Liver (tissue), 8 donors: ENCODE measurements at regions not wholly inside any gene's neighbourhood (a gene's known extent, or its start where the extent isn't known, plus 50 kb on each side); places are given as distances from the start of the nearest gene placed in this dataset.

ENCODE experiments used
- DNase-seq: peaks from one replicate; pipeline ENCODE4 v3.0.0-alpha.2; 2017; ENCODE audit warnings: low spot score
- H3K27ac ChIP-seq, 2 donors: one replicate each; pipeline ENCODE4 v1.7.0; 2013; ENCODE audit warnings: inconsistent platforms in 2 of 2, low read length in 2 of 2, control low read depth in 1 of 2, low read depth in 1 of 2, mild to moderate bottlenecking in 1 of 2
- H3K27me3 ChIP-seq, 4 donors: one replicate each; pipeline versions ENCODE4 v1.6.1 to v1.7.0; 2013; ENCODE audit warnings: low read length in 3 of 4, inconsistent platforms in 1 of 4, mild to moderate bottlenecking in 1 of 4, moderate library complexity in 1 of 4; ENCODE audit not compliant: control insufficient read depth in 4 of 4, insufficient read depth in 4 of 4
- H3K36me3 ChIP-seq, 4 donors: one replicate each; pipeline versions ENCODE4 v1.6.1 to v1.7.0; 2013; ENCODE audit warnings: low read length in 3 of 4, mild to moderate bottlenecking in 3 of 4, low read depth in 1 of 4, moderate library complexity in 1 of 4; ENCODE audit not compliant: control insufficient read depth in 4 of 4, insufficient read depth in 3 of 4
- H3K4me1 ChIP-seq, 4 donors: one replicate each; pipeline versions ENCODE4 v1.6.1 to v1.7.0; 2013; ENCODE audit warnings: low read length in 3 of 4, mild to moderate bottlenecking in 3 of 4, moderate library complexity in 1 of 4; ENCODE audit not compliant: control insufficient read depth in 4 of 4, insufficient read depth in 4 of 4
- H3K4me3 ChIP-seq, 3 donors: one replicate each; pipeline versions ENCODE4 v1.6.1 to v1.7.0; 2013; ENCODE audit warnings: low read length in 3 of 3, control low read depth in 1 of 3, low read depth in 1 of 3, mild to moderate bottlenecking in 1 of 3
- H3K9ac ChIP-seq, 2 donors: one replicate each; pipeline ENCODE4 v1.7.0; 2013; ENCODE audit warnings: low read length in 2 of 2, mild to moderate bottlenecking in 2 of 2, moderate library complexity in 2 of 2, control low read depth in 1 of 2, low read depth in 1 of 2
- H3K9me3 ChIP-seq, 4 donors: one replicate each; pipeline versions ENCODE4 v1.6.1 to v1.7.0; 2013; ENCODE audit warnings: low read length in 3 of 4; ENCODE audit not compliant: control insufficient read depth in 4 of 4
- EGR1 ChIP-seq, 2 donors: IDR thresholded peaks; 2 replicates each; pipeline ENCODE4 v1.6.1; 2016 to 2018; ENCODE audit warnings: antibody characterized with exemption in 2 of 2, low read depth in 2 of 2
- FOXA1 ChIP-seq: IDR thresholded peaks from 2 replicates; pipeline ENCODE4 v1.6.1; 2016; ENCODE audit warnings: antibody characterized with exemption
- FOXA2 ChIP-seq: IDR thresholded peaks from 2 replicates; pipeline ENCODE4 v1.6.1; 2016; ENCODE audit warnings: antibody characterized with exemption
- GABPA ChIP-seq, 2 donors: IDR thresholded peaks in 1 of 2; conservative IDR thresholded peaks in 1 of 2; 2 replicates each; pipeline ENCODE4 v1.6.1; 2016; ENCODE audit warnings: antibody characterized with exemption in 2 of 2, mild to moderate bottlenecking in 1 of 2, moderate library complexity in 1 of 2
- HNF4A ChIP-seq, 2 donors: conservative IDR thresholded peaks; 2 replicates each; pipeline ENCODE4 v1.6.1; 2016; ENCODE audit warnings: antibody characterized with exemption in 2 of 2, mild to moderate bottlenecking in 2 of 2
- HNF4G ChIP-seq: IDR thresholded peaks from 2 replicates; pipeline ENCODE4 v1.6.1; 2016; ENCODE audit warnings: antibody characterized with exemption
- JUND ChIP-seq, 2 donors: IDR thresholded peaks; 2 replicates each; pipeline ENCODE4 v1.6.1; 2016; ENCODE audit warnings: antibody characterized with exemption in 2 of 2
- NR2F2 ChIP-seq: IDR thresholded peaks from 2 replicates; pipeline ENCODE4 v1.6.1; 2016; ENCODE audit warnings: antibody characterized with exemption
- RAD21 ChIP-seq, 2 donors: IDR thresholded peaks; 2 replicates each; pipeline ENCODE4 v1.6.1; 2016; ENCODE audit warnings: antibody characterized with exemption in 2 of 2, mild to moderate bottlenecking in 2 of 2
- RXRA ChIP-seq, 2 donors: IDR thresholded peaks; 2 replicates each; pipeline ENCODE4 v1.6.1; 2017 to 2018; ENCODE audit warnings: antibody characterized with exemption in 2 of 2, mild to moderate bottlenecking in 1 of 2
- SP1 ChIP-seq: IDR thresholded peaks from 2 replicates; pipeline ENCODE4 v1.6.1; 2018; ENCODE audit warnings: antibody characterized with exemption, mild to moderate bottlenecking
- TAF1 ChIP-seq: conservative IDR thresholded peaks from 2 replicates; pipeline ENCODE4 v1.6.1; 2016; ENCODE audit warnings: antibody characterized with exemption, mild to moderate bottlenecking
- YY1 ChIP-seq: IDR thresholded peaks from 2 replicates; pipeline ENCODE4 v1.6.1; 2016; ENCODE audit warnings: antibody characterized with exemption, mild to moderate bottlenecking
- WGBS: extraction: QIAGEN DNeasy Blood & Tissue Kit; methylation state at CpG from one replicate; pipeline ENCODE4 v1.1.7; 2013; 5-methylcytosine and 5-hydroxymethylcytosine counted together
- TF ChIP-seq, protein P1 (sequence below): IDR thresholded peaks from 2 replicates; pipeline ENCODE4 v1.6.1; 2016; ENCODE audit warnings: antibody characterized with exemption
- TF ChIP-seq, protein P2 (sequence below): IDR thresholded peaks from 2 replicates; pipeline ENCODE4 v1.6.1; 2016; ENCODE audit warnings: antibody characterized with exemption
- TF ChIP-seq, protein P3 (sequence below): IDR thresholded peaks from 2 replicates; pipeline ENCODE4 v1.6.1; 2016; ENCODE audit warnings: antibody characterized with exemption
- TF ChIP-seq, protein P4 (sequence below): IDR thresholded peaks from 2 replicates; pipeline ENCODE4 v1.6.1; 2016; ENCODE audit warnings: antibody characterized with exemption, mild to moderate bottlenecking
- TF ChIP-seq, protein P5 (sequence below): fragments of 150-350 bp; IDR thresholded peaks from 2 replicates; pipeline ENCODE4 v1.5.1; 2017; ENCODE audit warnings: improper control_type of control experiment, low read depth, low read length; ENCODE audit not compliant: missing input control
- donor health status: healthy.
- donor health status: healthy.
- donor health status: healthy.
- donor health status: healthy.
- donor health status: healthy.

DNA sequence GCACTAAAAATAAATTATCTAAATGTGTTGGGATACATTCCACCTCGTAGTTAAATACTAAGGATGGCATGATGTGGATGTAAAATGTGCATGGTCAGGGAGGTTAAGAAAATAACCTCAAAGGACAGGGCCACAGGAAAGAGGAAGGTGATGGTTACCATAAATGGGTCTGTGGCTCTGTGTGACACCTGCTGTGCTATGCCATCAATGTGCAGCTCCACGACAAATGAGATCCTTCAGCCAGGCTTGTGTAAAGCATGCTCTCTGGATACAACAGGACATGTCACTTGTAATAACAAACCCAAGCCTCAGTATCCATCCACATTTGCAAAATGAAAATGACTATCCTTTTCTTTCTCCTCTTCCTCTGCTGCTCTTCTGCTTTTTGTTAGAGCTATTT, 456.7 kb upstream of the RASGRP1 start:
- WGBS, result 59% methylated on average over 2 of the region's 2 CpGs
- TF ChIP-seq NR2F2 (no peak), RXRA (IDR thresholded peaks at IDR 0.05) (no peak), FOXA1 (no peak), TAF1 (no peak), EGR1 (IDR thresholded peaks at IDR 0.05; ENCODE audit: low read depth in 2 of 2) (no peak), GABPA (IDR thresholded peaks at IDR 0.05 in 1 of 2, conservative IDR thresholded peaks at IDR 0.05 in 1 of 2) (no peak), RAD21 (IDR thresholded peaks at IDR 0.05) (no peak), HNF4A (conservative IDR thresholded peaks at IDR 0.05) (no peak), SP1 (no peak), HNF4G (no peak), JUND (IDR thresholded peaks at IDR 0.05) (no peak), YY1 (no peak), FOXA2 (no peak)
- TF ChIP-seq, protein P1, sequence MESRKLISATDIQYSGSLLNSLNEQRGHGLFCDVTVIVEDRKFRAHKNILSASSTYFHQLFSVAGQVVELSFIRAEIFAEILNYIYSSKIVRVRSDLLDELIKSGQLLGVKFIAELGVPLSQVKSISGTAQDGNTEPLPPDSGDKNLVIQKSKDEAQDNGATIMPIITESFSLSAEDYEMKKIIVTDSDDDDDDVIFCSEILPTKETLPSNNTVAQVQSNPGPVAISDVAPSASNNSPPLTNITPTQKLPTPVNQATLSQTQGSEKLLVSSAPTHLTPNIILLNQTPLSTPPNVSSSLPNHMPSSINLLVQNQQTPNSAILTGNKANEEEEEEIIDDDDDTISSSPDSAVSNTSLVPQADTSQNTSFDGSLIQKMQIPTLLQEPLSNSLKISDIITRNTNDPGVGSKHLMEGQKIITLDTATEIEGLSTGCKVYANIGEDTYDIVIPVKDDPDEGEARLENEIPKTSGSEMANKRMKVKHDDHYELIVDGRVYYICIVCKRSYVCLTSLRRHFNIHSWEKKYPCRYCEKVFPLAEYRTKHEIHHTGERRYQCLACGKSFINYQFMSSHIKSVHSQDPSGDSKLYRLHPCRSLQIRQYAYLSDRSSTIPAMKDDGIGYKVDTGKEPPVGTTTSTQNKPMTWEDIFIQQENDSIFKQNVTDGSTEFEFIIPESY, result no peak
- TF ChIP-seq, protein P2, sequence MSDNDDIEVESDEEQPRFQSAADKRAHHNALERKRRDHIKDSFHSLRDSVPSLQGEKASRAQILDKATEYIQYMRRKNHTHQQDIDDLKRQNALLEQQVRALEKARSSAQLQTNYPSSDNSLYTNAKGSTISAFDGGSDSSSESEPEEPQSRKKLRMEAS, result no peak
- TF ChIP-seq, protein P3, sequence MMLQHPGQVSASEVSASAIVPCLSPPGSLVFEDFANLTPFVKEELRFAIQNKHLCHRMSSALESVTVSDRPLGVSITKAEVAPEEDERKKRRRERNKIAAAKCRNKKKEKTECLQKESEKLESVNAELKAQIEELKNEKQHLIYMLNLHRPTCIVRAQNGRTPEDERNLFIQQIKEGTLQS, result no peak
- TF ChIP-seq, protein P4, sequence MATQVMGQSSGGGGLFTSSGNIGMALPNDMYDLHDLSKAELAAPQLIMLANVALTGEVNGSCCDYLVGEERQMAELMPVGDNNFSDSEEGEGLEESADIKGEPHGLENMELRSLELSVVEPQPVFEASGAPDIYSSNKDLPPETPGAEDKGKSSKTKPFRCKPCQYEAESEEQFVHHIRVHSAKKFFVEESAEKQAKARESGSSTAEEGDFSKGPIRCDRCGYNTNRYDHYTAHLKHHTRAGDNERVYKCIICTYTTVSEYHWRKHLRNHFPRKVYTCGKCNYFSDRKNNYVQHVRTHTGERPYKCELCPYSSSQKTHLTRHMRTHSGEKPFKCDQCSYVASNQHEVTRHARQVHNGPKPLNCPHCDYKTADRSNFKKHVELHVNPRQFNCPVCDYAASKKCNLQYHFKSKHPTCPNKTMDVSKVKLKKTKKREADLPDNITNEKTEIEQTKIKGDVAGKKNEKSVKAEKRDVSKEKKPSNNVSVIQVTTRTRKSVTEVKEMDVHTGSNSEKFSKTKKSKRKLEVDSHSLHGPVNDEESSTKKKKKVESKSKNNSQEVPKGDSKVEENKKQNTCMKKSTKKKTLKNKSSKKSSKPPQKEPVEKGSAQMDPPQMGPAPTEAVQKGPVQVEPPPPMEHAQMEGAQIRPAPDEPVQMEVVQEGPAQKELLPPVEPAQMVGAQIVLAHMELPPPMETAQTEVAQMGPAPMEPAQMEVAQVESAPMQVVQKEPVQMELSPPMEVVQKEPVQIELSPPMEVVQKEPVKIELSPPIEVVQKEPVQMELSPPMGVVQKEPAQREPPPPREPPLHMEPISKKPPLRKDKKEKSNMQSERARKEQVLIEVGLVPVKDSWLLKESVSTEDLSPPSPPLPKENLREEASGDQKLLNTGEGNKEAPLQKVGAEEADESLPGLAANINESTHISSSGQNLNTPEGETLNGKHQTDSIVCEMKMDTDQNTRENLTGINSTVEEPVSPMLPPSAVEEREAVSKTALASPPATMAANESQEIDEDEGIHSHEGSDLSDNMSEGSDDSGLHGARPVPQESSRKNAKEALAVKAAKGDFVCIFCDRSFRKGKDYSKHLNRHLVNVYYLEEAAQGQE, result no peak
- TF ChIP-seq, protein P5, sequence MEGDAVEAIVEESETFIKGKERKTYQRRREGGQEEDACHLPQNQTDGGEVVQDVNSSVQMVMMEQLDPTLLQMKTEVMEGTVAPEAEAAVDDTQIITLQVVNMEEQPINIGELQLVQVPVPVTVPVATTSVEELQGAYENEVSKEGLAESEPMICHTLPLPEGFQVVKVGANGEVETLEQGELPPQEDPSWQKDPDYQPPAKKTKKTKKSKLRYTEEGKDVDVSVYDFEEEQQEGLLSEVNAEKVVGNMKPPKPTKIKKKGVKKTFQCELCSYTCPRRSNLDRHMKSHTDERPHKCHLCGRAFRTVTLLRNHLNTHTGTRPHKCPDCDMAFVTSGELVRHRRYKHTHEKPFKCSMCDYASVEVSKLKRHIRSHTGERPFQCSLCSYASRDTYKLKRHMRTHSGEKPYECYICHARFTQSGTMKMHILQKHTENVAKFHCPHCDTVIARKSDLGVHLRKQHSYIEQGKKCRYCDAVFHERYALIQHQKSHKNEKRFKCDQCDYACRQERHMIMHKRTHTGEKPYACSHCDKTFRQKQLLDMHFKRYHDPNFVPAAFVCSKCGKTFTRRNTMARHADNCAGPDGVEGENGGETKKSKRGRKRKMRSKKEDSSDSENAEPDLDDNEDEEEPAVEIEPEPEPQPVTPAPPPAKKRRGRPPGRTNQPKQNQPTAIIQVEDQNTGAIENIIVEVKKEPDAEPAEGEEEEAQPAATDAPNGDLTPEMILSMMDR, result no peak

More for the DNA sequence above, 456.7 kb upstream of the RASGRP1 start:
- DNase-seq, result no peak
- H3K27ac ChIP-seq, result no peak overlapping the region
- no peaks in the 10 kb centered on the region for H3K9me3 ChIP-seq
- H3K36me3 ChIP-seq, result no peaks in the 10 kb centered on the region
- peaks cover 0 to 4% (median 0%) of the 10 kb centered on the region in 4 donors for H3K27me3 ChIP-seq
- no peak overlapping the region for H3K9ac ChIP-seq
- no peaks in the 10 kb centered on the region for H3K4me1 ChIP-seq
- H3K4me3 ChIP-seq, result no peak overlapping the region
